Bronchial epithelial cell (primary cell): ENCODE measurements at regions not wholly inside any gene's neighbourhood (a gene's known extent, or its start where the extent isn't known, plus 50 kb on each side); places are given as distances from the start of the nearest gene placed in this dataset.

Source experiments
- DNase-seq: peaks from one replicate; pipeline ENCODE4 v3.0.0-alpha.2; 2010; ENCODE audit warnings: low read depth
- FAIRE-seq: peaks from 2 replicates; lab custom pipeline; 2011; peaks lifted over from hg19 to GRCh38; lab: Jason Lieb, UNC
- H3K27me3 ChIP-seq: 2 replicates; pipeline ENCODE4 v1.5.1; 2011; ENCODE audit warnings: low read length; ENCODE audit not compliant: control insufficient read depth, insufficient read depth
- H3K36me3 ChIP-seq: 2 replicates; pipeline ENCODE4 v1.5.1; 2011; ENCODE audit warnings: low read length; ENCODE audit not compliant: control insufficient read depth, insufficient read depth
- H3K4me3 ChIP-seq: 2 replicates; pipeline ENCODE4 v1.5.1; 2011; ENCODE audit warnings: mild to moderate bottlenecking, low read depth, low read length, control low read depth
- TF ChIP-seq, protein P1 (sequence below): IDR thresholded peaks from 2 replicates; pipeline ENCODE4 v1.5.1; 2011; ENCODE audit warnings: mild to moderate bottlenecking, moderate library complexity, low read length, control low read depth, inconsistent platforms; ENCODE audit not compliant: insufficient read depth, severe bottlenecking

GRCh38 chrX:9330249-9330982 is 134.4 kb upstream of the TBL1X start:
- Histone ChIP-seq H3K27me3 (no peaks in the 10 kb centered on the region), H3K36me3 (no peaks in the 10 kb centered on the region), H3K4me3 (no peak overlapping the region)
- TF ChIP-seq, protein P1, sequence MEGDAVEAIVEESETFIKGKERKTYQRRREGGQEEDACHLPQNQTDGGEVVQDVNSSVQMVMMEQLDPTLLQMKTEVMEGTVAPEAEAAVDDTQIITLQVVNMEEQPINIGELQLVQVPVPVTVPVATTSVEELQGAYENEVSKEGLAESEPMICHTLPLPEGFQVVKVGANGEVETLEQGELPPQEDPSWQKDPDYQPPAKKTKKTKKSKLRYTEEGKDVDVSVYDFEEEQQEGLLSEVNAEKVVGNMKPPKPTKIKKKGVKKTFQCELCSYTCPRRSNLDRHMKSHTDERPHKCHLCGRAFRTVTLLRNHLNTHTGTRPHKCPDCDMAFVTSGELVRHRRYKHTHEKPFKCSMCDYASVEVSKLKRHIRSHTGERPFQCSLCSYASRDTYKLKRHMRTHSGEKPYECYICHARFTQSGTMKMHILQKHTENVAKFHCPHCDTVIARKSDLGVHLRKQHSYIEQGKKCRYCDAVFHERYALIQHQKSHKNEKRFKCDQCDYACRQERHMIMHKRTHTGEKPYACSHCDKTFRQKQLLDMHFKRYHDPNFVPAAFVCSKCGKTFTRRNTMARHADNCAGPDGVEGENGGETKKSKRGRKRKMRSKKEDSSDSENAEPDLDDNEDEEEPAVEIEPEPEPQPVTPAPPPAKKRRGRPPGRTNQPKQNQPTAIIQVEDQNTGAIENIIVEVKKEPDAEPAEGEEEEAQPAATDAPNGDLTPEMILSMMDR = no peak
- FAIRE-seq = no peak
- no peak for DNase-seq

- no peaks in the 10 kb centered on the region for H3K27me3 ChIP-seq
- TF ChIP-seq, protein P1 = no peak
- H3K4me3 ChIP-seq = no peak overlapping the region
- no peak for FAIRE-seq
- no peak for DNase-seq
- no peaks in the 10 kb centered on the region for H3K36me3 ChIP-seq
These were observed 130.8 kb upstream of the TBL1X start for GRCh38 chrX:9333873-9334560.

- no peaks in the 10 kb centered on the region for H3K36me3 ChIP-seq
- TF ChIP-seq, protein P1 = no peak
- DNase-seq (no peak), FAIRE-seq (no peak)
- no peaks in the 10 kb centered on the region for H3K27me3 ChIP-seq
- no peak overlapping the region for H3K4me3 ChIP-seq
These were observed 129.6 kb upstream of the TBL1X start for GRCh38 chrX:9335251-9335650.

GRCh38 chrX:9336456-9336855 is 128.4 kb upstream of the TBL1X start:
- no peaks in the 10 kb centered on the region for H3K36me3 ChIP-seq
- TF ChIP-seq, protein P1 = no peak
- H3K4me3 ChIP-seq = no peak overlapping the region
- DNase-seq (no peak), FAIRE-seq (no peak)
- H3K27me3 ChIP-seq = no peaks in the 10 kb centered on the region

DNA sequence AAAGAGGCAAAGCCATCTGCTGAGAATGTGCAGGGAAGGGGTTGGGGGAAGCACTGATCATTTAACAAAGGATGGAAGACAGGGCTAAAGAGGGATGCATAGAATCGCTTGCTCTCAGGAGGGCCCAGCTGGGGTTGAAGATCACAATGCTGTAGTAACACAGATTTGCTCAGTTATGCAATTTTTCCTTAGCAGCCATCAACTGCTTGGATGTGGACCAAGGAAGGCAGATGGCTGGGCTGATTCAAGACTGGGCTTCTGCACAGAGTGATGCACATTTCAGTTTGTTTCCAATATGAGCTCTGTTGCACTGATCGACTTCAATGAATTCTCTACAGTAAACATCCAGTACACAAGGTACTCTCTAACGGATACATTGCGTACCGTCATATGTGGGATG is 127.8 kb upstream of the TBL1X start:
- FAIRE-seq = no peak
- TF ChIP-seq, protein P1 = no peak
- DNase-seq = no peak
- no peaks in the 10 kb centered on the region for H3K27me3 ChIP-seq
- H3K4me3 ChIP-seq = no peak overlapping the region
- no peaks in the 10 kb centered on the region for H3K36me3 ChIP-seq

GRCh38 chrX:9338986-9339385 is 125.9 kb upstream of the TBL1X start:
- TF ChIP-seq, protein P1 = no peak
- Histone ChIP-seq H3K27me3 (peaks cover 4% of the 10 kb centered on the region), H3K36me3 (no peaks in the 10 kb centered on the region), H3K4me3 (no peak overlapping the region)
- DNase-seq = no peak
- no peak for FAIRE-seq
